GM18511 (cell line): ENCODE measurements at regions not wholly inside any gene's neighbourhood (a gene's known extent, or its start where the extent isn't known, plus 50 kb on each side); places are given as distances from the start of the nearest gene placed in this dataset.

Source experiments
- ATAC-seq: cut with Tn5 transposase; IDR thresholded peaks from one replicate; pipeline ENCODE4 v1.9.1; 2021; ENCODE audit warnings: mild to moderate bottlenecking, moderate library complexity; ENCODE audit not compliant: unreplicated experiment

DNA sequence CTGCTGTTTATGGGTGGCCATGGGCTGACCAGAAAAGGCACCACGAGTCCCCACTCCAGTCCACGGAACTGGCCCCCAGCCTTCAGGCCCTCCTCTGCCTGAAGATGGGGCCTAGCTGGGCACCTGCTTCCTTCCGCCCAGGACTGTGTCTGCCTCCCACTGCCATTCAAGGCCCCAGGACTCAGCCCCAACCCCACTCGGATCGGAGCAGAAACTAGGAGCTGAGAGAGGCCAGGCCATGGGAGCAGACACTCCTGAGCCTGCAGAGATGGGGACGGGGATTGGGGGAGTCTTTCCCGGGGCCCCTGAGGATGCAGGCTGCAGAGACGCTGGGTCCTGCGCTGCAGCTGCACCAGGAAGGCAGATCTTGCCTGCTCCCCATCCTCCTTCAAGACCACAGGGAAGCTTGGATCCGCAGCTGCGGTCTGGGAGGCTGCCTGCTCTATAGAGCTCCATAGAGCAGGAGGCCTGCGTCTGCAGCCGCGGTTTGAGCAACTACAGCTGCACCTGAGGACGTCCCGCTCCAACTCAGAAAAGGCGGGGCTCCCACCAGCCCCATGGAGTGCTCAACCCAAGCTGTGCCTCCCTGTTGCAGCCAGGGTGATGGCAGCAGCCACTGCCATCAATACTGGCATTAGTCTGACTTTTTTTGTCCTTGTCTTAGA is 383.9 kb upstream of the TMCO5A start:
- no peak for ATAC-seq

DNA sequence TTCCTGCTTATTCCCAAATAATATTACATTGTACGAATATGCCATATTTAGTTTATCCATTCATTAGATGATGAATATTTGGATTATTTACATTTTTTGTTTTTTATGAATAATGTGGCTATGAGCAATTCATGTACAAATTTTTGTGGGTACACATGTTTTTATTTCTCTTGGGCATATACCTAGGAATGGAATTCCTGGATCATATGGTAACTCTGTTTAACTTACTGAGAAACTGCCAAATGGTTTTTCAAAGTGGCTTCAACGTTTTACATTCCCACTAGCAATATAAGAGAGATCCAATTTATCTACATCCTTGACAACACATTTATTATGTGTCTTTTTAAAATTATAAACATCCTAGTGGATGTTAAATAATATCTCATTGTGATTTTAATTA is 362.0 kb upstream of the TMCO5A start:
- no peak for ATAC-seq

DNA sequence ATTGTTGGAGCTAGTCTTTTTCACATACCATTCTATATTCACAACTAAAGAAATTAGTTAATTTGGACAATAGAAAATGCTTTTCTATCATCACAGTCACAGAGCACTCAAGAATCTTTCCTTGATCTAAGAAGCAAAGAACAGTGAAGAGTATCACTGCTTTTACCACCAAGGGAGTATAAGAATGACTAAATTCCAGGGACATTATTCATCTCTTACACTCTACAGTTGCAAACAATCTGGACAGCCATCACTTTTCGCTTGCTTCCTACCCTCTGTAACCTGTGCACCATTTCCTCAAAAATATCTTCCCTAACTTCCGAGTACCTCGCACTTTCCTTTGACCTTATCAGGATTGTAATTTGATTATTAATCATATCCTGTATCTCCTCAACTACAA is 359.5 kb upstream of the TMCO5A start:
- no peak for ATAC-seq

DNA sequence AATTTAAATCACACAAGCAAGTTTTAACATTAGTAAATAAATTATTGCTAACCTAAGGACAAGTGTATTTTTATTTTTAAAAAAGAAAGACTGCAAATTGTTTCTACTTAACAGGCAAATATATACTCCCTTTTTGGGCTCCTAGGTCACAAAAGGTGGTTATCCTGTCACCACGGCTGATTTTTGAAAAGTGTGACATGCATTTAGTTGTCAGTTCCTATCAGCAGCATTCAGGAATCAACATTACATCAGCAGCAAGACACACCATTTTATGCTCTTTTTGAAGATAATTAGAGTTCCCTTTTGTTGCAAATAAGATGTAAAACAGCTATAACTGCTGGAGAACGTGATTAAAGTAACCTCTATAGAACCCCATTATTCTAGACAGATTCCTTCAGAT is 357.5 kb upstream of the TMCO5A start:
- ATAC-seq: no peak

DNA sequence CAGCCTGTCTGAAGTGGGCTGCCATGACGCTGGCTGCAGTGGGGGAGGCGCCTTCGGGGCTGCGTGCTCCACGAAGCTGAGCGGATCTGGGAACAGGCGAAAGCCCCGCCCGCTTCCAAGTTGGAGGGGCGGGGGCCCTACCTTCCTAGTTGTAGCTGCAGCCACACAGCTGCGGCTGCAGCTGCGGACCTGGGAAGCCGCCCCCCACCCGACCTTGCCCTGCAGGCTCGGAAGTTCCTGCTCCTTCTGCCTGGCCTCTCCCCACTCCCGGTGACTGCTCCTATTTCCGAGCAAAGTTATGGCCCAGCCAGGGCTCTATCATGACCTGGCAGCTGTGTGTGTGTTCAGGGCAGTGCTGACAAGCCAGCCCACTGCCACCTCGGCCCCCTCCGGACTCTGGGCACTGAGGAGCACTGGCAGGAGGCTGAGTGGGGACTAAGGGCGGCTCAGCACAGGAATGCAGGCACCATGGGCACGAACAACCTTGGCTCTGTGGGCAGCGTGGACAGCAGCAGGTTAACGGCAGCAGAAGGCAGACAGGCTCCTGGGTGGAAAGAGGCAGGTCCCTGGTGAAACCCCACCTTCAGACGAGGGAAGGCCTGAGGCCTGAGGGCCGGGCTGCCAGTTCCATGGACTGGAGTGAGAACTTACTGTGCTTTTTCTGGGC is 352.4 kb upstream of the TMCO5A start:
- ATAC-seq: no peak

DNA sequence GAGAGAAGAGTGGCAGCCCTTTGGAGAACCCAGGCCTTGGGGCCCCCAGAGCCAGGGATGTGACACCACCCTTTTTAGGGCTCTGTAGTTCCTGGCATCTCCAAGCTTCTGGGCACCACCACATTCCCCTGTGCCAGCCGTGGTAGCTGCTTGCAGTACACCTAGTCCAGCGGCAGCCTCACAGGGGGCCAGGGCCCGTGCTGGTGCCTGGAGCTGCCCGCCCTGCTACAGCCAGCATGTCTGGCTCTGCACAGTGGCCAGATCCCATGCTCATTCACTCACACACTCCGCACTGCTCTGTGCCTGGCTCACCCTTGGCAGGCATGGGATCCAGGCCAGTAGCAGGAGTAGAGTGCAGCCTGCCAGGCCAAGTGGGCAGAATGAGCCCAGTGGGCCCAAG is 351.6 kb upstream of the TMCO5A start:
- no peak for ATAC-seq

DNA sequence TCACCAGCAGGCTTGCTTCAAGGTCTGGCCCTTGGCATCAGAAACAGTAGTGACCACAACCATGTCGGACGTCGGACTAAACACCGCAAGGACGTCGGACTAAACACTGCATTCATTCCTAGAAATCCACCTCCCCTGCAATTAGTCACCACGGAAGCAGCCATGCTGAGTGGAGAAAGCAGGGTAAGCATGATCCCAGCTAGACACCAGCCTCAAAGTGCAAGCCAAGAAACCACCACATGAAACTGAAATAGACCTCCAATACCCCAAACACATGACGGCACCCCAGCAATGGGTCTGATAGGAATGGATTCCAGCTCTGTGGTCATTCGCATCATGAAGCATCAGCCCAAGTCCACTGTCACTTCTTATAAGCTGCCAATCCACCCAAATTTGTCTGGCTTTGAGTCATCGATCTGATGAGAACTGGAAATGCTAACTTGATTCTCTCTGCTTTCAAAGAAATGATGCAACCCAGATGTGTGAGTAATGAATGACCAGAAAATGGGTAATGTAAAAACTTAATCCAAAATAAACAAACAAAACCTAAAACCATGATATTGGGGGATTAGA is 348.3 kb upstream of the TMCO5A start:
- ATAC-seq: no peak

DNA sequence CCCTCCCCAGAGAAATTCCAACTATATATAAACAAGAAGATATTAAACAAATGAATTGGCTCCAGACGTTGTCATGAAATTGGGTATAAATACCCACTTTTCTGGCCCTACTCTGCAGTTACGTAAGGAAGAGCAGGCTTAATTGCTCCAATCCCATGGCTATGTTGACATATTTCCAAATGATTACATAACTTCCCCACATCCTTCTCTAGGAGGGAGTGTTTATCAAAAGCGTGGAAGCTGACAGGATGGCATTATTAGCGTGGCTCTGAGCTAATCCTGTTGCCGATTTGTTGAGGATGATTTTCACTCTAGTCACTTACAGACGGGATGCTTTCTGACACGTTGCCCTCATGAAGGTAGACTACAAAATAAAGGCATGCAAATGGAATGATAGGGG is 347.5 kb upstream of the TMCO5A start:
- ATAC-seq: no peak

DNA sequence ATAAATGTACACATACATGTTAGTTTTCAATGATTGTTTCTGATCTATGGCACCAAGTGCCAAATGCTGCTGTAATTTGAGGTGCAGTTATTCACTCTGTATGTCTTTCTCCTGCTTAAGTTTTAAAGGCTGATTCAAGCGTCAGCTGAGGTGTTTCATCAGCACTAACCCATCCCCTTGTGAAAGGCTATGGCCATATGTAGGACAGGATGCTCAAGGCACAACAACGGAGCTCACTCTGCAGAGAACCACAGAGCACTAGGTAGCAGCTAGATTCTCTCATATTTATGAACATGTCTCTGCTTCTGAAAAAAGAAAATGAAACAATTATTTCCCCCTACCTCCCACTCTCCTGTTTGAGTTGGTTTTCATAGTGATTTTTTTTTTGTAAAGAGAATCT is 340.0 kb upstream of the TMCO5A start:
- no peak for ATAC-seq

DNA sequence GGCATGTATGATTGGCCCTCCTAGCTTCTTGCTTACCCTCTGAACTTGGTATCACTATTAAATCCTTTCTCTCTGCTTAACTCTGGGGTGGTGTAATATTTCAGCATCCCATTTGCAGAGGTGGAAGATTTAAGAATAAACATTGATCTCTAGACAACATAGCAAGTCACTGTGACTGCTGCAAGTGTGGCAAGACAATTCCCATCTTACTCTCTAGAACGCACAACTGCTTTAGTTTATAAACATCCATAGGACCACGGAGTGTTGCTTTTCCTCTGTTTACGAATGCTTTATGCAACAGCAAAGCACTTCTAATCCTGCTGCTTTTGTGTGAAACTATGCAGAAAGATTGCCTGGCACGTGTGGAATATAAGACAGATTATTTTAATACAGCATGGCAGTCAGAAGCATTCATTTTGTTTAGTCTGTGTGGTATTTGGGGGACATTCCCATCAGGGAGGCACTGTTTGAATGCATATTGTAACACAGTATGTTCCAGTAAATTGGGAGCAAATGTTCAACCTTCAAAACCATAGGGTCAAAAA is 338.9 kb upstream of the TMCO5A start:
- no peak for ATAC-seq

DNA sequence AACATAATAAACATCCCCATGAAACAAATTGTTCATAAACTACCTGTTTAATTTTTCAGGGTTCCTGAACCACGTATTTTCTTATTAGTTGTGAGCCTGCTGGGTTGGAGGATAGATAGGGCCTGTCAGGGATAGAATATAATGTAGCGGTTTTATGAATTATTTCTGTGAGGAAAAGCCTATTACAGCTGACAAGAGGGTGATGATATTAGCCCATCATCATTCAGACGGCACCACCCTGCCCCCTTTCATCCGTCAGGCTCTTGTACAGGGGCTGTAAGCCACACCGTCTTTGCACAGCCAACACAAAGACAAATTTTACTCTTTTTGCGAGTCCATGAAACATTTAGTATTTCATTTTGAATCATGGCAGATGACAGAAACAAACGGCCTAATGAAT is 335.3 kb upstream of the TMCO5A start:
- no peak for ATAC-seq

DNA sequence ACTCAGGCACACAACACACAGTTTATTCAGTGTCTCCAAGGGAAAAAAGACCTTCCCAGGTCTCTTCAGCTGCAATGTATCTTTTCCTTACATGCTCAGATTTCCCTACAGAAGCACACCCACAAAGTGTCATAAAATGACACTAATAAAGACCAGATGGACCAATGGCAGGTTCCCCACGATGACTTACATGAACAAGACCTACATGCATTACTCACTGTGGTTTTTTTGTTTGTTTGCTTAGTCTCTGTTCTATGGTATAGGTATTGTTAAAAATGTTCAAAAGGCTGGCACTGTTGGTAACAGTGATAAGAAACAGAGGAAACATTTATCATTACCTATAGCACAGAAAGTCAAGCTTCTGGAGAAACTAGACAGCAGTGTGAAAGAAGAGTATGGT is 318.2 kb upstream of the TMCO5A start:
- ATAC-seq: no peak

DNA sequence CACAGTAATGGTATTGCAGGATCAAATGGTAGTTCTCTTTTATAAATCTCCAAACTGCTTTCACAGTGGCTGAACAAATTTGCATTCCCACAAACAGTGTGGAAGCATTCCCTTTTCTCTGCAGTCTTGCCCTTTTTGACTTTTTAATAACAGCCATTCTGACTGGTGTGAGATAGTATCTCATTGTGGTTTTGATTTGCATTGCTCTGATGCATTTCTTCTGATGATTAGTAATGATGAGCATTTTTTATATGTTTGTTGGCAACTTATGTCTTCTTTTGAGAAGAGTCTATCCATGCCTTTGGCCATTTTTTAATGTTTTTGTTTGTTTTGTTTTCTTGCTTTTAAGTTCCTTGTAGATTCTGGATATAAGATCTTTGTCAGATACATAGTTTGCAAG is 316.1 kb upstream of the TMCO5A start:
- no peak for ATAC-seq

DNA sequence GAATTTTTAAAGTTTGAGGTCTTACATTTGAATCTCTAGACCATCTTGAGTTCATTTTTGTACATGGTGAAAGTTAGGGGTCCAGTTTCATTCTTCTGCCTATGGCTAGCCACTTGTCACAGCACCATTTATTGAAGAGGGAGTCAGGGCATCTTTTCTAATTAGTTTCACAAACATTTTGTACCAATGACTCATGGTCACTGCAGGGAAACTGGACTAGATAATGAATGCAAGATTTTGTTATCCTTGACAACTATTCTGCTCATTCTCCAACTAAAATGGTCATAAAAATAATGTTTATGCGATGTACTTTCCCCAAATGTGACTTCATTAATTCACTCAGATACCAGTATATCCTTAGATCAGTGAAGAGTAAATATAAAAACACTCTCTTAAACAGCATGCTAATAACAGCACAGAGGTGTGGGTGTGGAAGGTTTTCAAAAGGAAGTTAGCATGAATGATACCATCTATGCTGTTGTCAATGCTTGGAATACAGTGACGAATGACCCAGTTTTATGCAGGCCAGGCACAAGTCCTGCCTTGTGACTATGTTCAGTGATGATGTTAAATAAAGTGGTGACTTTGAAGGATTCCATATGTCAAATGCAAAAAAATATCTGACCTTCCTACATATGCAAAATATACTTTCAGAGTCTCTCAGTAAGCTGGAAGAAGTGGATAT is 314.9 kb upstream of the TMCO5A start:
- ATAC-seq: no peak

DNA sequence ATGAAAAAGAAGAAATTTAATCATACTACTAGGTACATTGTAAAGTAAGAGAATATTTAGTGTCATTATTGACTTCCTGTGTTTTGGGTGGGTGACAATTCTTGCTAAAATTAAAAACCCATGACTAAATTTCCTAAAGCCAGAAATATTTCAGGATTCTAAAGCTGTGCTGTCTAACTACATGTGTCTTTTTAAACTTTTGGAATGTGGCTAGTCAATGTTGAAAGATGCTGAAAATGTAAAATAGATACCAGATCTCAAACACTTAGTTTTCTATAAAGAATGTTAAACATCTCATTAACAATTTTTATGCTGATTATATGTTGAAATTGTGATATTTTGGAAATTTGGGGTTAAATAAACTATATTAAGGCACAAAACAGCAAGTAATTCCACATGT is 308.9 kb upstream of the TMCO5A start:
- no peak for ATAC-seq

DNA sequence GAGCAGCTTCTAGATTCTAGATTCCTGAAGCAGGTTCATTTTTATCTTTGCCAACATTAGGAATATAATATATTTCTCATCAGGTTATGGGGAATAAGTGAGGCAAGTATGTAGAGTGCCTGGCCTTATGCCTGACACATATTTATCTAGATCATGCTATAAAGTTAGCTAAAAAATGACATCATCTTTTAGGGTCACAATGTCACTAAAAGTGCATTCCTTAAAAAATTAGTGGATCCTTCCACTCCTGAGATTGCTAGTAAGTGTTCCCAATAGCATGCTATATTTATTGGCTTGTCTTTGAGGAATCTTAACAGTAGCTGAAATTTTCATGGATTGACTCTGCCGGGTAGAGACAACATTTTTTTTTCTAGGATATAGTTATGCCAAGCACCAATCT is 305.9 kb upstream of the TMCO5A start:
- no peak for ATAC-seq

DNA sequence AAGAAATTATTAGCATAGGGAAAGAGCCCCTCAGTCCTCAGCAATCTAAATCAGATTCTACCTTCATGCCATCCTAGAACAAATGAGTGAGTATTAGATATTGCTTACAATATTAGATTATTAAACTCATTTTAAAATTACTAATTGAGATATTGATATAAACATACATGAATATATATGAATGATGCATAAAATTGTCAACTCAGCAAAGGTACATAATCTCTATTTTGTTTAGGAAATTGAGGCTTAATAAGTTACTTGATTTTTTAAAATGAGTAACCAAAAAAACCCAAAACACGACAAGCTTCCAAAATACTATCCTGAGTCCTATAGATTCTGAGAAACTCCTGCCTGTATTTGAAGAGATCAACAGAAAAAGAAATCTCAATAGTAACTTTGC is 297.7 kb upstream of the TMCO5A start:
- ATAC-seq: no peak

DNA sequence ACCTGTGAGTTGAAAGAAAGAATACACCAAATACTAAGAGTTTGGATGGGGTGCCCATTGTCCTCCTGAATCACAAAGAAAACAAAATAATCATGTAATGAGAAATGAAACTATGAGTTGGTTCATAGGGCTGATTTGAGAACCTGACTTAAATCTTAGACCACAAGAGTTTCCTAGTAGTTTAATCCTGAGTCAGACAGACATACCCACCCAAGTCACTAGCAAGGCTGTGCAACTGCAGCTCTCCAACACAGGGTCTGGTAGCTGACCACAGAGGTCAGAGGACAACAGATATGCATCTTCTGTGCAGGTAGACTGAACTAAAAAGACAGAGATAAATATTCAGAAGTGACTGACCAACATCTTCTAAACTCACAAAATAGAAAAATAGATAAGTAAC is 296.3 kb upstream of the TMCO5A start:
- no peak for ATAC-seq

DNA sequence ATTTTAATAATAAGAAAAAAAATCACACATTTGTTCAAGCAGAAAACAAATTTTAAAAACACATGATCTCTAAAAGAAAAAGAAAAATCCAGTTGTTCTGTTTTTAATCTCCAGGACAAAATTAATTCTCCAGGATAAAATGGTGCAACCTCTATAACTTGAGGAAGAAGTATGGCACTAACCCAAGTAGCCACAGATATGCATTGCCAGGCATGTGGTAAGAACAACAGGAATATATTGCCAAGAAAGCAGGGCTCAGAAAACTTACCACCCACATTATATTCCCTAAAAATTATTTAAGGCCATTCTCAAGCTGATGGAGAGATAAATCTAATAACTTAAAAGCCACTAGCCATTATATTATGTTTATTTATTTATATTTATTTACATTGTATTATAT is 295.7 kb upstream of the TMCO5A start:
- ATAC-seq: no peak

DNA sequence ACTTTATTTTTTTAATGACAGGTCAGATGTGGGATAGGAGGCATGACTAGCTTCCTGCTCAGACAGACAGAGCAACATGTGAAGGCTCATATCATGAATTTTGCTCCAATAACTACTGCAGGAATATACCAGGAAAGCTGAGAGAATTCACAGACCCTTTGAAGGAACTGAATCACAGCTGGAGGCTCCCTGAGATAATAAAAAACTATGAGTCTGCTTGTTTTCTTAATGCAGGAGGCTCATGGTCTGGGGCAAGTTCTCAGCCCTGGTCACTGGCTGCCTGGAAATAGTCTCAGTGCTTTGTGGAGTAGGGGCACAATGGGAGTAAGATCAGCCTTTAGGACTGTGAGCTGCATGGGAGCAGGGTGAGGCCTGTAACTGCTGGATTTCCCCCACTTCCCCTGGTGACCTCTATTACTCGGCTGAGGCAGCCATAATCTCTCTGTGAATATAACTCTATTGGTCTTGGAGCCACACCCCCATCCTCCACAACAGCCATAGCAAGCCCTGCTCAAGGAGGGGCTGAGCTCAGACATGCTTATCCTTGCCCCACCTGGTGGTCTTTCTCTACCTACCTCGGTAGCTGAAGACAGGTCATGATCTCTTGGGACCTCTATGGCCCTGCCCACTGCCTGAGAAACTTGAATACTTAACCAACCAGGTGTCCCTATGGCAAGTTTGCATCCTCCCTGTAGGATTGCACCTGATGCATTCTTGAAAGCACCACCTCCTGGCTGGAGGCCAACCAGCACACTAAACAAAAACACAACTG is 281.6 kb upstream of the TMCO5A start:
- ATAC-seq: no peak

DNA sequence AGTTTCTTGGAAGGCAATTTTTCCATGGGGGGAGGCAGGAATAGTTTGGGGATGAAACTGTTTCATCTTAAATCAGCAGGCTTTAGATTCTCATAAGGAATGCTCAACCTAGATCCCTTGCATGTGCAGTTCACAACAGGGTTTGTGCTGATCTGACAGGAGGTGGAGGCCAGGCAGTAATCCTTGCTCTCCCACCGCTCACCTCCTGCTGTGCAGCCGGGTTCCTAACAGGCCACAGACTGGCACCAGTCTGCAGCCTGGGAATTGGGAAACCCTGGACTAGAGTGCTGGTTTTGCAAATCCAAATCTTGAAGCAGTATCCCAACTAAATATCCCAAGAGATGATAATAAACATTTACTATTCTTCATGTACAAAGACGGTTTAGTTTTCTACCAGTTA is 256.3 kb upstream of the TMCO5A start:
- ATAC-seq: no peak
